ENCODE measurements at regions not wholly inside any gene's neighbourhood (a gene's known extent, or its start where the extent isn't known, plus 50 kb on each side); places are given as distances from the start of the nearest gene placed in this dataset.
A peak's percentile ranks its signal among the peaks of the same experiment; 100 is the strongest.
"Not testable (repeated sequence)": the region's sequence is repeated elsewhere in the genome, so short reads cannot be mapped to it uniquely, and the experiment has no call there.

DNA sequence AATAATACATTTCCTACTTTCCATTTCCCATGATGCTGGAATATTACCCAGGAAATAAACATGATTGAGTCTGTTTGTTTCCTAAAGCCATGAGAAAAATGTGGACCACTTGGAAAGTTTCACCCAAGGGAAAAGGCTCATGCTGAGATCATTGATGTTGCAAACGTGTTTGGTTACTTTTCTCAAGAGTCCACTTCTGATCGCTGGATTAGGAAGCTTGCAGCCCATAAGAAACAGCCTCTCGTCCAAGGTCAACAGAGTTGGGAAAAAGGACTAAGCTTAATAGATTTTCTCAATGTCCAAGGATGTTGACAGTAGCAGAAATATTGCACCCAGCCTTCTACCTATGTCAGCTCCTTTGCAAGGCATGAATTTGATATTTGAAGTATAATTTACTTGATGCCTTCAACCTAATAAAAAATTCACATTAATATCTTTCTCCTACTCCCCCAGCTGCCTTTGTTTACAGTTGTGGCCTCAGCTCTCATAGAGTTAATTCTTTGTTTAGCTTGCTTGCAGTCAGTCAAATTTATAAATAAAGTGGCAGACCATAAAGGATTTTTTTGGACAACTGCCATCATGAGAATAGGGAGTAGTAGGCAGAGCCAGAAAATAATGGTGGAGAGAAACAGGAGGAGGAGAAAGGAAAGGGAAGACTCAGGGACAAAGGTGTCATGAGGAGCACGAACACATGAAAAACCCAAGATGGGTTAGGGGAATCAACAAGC, 65.6 kb upstream of the BLTP1 start:
- Histone ChIP-seq H3K4me3 (ENCODE audit: low read depth, low read length) (no peak overlapping the region), H3K36me3 (no peaks in the 10 kb centered on the region), H3K27ac (no peak overlapping the region), H3K9me3 (ENCODE audit: severe bottlenecking) (no peaks in the 10 kb centered on the region), H3K27me3 (ENCODE audit: insufficient read depth, low read depth, severe bottlenecking) (no peaks in the 10 kb centered on the region)
- no peak for DNase-seq
- TF ChIP-seq, protein P1, sequence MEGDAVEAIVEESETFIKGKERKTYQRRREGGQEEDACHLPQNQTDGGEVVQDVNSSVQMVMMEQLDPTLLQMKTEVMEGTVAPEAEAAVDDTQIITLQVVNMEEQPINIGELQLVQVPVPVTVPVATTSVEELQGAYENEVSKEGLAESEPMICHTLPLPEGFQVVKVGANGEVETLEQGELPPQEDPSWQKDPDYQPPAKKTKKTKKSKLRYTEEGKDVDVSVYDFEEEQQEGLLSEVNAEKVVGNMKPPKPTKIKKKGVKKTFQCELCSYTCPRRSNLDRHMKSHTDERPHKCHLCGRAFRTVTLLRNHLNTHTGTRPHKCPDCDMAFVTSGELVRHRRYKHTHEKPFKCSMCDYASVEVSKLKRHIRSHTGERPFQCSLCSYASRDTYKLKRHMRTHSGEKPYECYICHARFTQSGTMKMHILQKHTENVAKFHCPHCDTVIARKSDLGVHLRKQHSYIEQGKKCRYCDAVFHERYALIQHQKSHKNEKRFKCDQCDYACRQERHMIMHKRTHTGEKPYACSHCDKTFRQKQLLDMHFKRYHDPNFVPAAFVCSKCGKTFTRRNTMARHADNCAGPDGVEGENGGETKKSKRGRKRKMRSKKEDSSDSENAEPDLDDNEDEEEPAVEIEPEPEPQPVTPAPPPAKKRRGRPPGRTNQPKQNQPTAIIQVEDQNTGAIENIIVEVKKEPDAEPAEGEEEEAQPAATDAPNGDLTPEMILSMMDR (IDR thresholded peaks at IDR 0.05; ENCODE audit: low read depth, low read length): no peak

DNA sequence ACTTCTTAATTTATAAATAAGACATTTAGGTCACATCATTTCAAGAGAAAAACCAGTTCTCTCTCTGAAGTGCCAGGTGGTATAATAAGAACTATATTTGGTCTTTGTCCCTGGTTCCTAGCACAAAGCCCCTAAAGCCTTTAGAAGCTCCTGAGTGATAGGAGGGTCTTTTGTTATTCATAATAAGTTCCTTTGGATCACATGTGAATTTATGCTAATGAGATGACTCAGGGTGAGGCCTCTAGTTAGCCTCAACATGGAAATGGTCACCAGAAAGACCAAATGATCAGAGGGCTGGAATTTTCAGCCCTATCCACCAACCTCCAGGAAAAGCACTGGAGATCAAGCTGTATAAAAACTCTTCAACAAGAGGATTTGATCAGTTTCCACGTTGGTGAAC, 68.1 kb upstream of the BLTP1 start:
- H3K27ac ChIP-seq: no peak overlapping the region
- no peaks in the 10 kb centered on the region for H3K9me3 ChIP-seq (ENCODE audit: severe bottlenecking)
- no peaks in the 10 kb centered on the region for H3K27me3 ChIP-seq (ENCODE audit: insufficient read depth, low read depth, severe bottlenecking)
- no peak overlapping the region for H3K4me3 ChIP-seq (ENCODE audit: low read depth, low read length)
- no peak for DNase-seq
- TF ChIP-seq, protein P1 (IDR thresholded peaks at IDR 0.05; ENCODE audit: low read depth, low read length): no peak
- H3K36me3 ChIP-seq: no peaks in the 10 kb centered on the region

DNA sequence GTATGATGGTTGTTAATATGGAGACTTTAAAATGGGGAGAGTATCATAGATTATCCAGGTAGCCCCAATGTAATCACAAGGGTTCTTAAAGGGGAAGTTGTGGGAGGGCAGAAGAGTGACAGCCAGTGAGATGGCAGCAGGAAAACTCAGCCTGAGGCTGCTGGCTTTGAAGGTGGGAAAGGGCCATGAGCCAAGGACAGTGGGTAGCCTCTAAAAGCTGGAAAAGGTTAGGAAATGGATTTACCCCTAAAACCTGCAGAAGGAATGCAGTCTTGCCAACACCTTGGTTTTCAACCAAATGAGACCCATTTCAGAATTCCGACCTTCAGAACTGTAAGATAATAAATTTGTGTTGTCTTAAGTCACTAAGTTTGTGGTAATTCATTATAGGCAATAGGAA, 68.8 kb upstream of the BLTP1 start:
- Histone ChIP-seq H3K27ac (no peak overlapping the region), H3K9me3 (ENCODE audit: severe bottlenecking) (no peaks in the 10 kb centered on the region), H3K36me3 (no peaks in the 10 kb centered on the region), H3K4me3 (ENCODE audit: low read depth, low read length) (no peak overlapping the region), H3K27me3 (ENCODE audit: insufficient read depth, low read depth, severe bottlenecking) (no peaks in the 10 kb centered on the region)
- TF ChIP-seq, protein P1 (IDR thresholded peaks at IDR 0.05; ENCODE audit: low read depth, low read length): no peak
- DNase-seq: no peak

DNA sequence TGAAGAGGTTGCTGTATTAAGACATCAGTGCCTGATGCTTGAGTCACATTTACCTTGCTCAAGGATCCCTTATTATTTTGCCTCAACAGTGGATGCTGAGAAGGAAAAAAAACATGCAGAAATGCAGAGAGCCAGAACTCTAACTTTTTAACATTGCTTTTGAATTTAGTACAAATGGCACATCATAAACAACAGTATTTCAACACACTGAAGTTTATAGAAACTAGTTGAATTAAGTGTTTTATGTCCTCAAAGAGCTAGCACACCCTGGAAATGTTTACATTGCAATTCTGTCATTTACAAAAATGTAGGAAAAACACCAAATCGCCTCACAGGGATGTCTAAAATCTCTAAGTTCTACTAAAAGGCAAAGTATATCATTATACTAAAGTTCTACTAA, 69.5 kb upstream of the BLTP1 start:
- DNase-seq: no peak
- H3K36me3 ChIP-seq: no peaks in the 10 kb centered on the region
- no peak overlapping the region for H3K27ac ChIP-seq
- H3K4me3 ChIP-seq (ENCODE audit: low read depth, low read length): no peak overlapping the region
- H3K9me3 ChIP-seq (ENCODE audit: severe bottlenecking): no peaks in the 10 kb centered on the region
- H3K27me3 ChIP-seq (ENCODE audit: insufficient read depth, low read depth, severe bottlenecking): no peaks in the 10 kb centered on the region
- TF ChIP-seq, protein P1 (IDR thresholded peaks at IDR 0.05; ENCODE audit: low read depth, low read length): no peak

DNA sequence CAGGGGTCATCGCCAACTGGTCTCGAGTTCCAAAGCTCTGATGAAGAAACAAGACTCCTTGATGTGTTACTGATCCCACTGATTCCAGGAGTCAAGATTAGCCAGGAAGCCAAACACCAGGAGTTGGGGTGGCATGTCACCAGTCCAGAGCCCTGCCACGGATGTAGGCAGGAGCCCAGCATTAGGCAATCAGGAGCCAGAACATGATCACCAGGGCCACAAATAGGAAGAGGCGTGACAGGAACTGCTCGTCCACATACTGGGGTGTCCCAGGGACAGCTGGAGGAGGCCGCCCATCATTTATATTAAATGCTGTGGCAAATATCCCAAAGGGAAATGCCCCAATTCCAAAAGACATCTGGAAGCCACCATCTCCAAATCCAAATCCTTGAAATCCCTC, 74.5 kb upstream of the BLTP1 start:
- H3K36me3 ChIP-seq; H3K27ac ChIP-seq; H3K27me3 ChIP-seq (ENCODE audit: insufficient read depth, low read depth, severe bottlenecking); H3K9me3 ChIP-seq (ENCODE audit: severe bottlenecking); DNase-seq; H3K4me3 ChIP-seq (ENCODE audit: low read depth, low read length): not testable (repeated sequence)

DNA sequence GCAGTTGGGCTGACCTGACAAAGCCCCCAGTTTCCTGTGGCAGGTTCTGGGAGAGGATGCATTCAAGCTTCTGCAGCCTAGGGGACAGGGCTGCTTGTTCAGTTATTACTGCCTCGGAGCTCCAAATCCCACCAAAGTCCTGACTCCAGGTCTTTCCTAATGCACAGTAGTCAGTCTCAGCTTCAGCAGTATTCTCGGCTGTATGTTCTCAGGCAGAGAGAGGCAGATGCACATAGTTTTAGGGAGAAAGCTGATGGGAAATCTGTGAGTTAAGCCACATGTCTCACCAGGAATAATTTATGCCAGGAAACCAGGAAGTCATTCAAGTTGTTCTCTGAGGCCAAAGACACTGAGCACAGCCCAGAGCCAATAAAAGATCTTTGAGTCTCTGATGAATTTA, 75.3 kb upstream of the BLTP1 start:
- not testable (repeated sequence) for H3K9me3 ChIP-seq (ENCODE audit: severe bottlenecking); H3K36me3 ChIP-seq; H3K27me3 ChIP-seq (ENCODE audit: insufficient read depth, low read depth, severe bottlenecking); DNase-seq; H3K27ac ChIP-seq; H3K4me3 ChIP-seq (ENCODE audit: low read depth, low read length)

DNA sequence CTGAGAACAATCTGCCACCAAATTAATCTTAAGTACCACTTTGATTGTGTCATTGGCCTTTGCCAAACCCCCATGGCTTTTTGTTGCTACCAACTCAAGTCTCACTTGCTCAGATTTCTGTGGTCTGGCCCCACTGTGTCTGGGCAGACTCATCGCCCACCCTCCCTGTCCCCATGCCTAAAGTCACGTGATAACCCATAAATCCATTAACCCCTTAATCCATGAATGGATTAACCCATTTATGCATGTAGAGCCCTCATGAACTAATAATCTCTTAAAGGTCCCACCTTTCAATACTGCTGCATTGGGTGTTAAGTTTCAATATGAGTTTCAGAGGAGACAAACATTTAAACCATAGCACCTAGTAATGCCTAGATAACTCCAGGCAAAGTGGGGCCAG, 78.5 kb upstream of the BLTP1 start:
- Histone ChIP-seq H3K36me3 (no peaks in the 10 kb centered on the region), H3K9me3 (ENCODE audit: severe bottlenecking) (peaks cover 4% of the 10 kb centered on the region)
- TF ChIP-seq, protein P1 (IDR thresholded peaks at IDR 0.05; ENCODE audit: low read depth, low read length): no peak

More for the DNA sequence above, 78.5 kb upstream of the BLTP1 start:
- no peaks in the 10 kb centered on the region for H3K27me3 ChIP-seq (ENCODE audit: insufficient read depth, low read depth, severe bottlenecking)
- H3K4me3 ChIP-seq (ENCODE audit: low read depth, low read length): no peak overlapping the region
- peak; percentile 29 for DNase-seq
- H3K27ac ChIP-seq: no peak overlapping the region

Data from WERI-Rb-1 (cell line).